BJ (cell line): ENCODE measurements at regions not wholly inside any gene's neighbourhood (a gene's known extent, or its start where the extent isn't known, plus 50 kb on each side); places are given as distances from the start of the nearest gene placed in this dataset.
A peak's percentile ranks its signal among the peaks of the same experiment; 100 is the strongest.

Source experiments
- CTCF ChIA-PET: fragments of 350-600 bp; formaldehyde crosslinking; extraction: SDS; loops from one replicate; lab custom pipeline; 2021; ENCODE audit warnings: antibody characterized with exemption, inconsistent platforms; lab: Yijun Ruan, JAX
- POLR2A ChIA-PET: fragments of 300-600 bp; sonication (Branson Sonifier 250); formaldehyde crosslinking; extraction: SDS; loops from one replicate; lab custom pipeline; 2021; ENCODE audit warnings: antibody characterized with exemption; lab: Charles Lee
- DNase-seq: peaks from one replicate; pipeline ENCODE4 v3.0.0-alpha.2; 2011; ENCODE audit warnings: low read depth
- H3K27me3 ChIP-seq: 2 replicates; pipeline ENCODE4 v1.6.0; 2011; ENCODE audit warnings: low read length; ENCODE audit not compliant: control insufficient read depth, insufficient read depth
- H3K36me3 ChIP-seq: 2 replicates; pipeline ENCODE4 v1.5.1; 2011; ENCODE audit warnings: low read length; ENCODE audit not compliant: control insufficient read depth, insufficient read depth
- H3K4me3 ChIP-seq: 2 replicates; pipeline ENCODE4 v1.5.1; 2011; ENCODE audit warnings: low read depth, mild to moderate bottlenecking, control low read depth, low read length
- CTCF ChIP-seq: IDR thresholded peaks from 2 replicates; pipeline ENCODE4 v1.5.1; 2011; ENCODE audit warnings: low read depth, mild to moderate bottlenecking, control low read depth, inconsistent platforms, low read length, moderate library complexity; ENCODE audit not compliant: insufficient read depth

- DNase-seq: no peak
- POLR2A ChIA-PET: no interaction called here
- CTCF ChIA-PET: interaction anchor here (0.7 kb wide), 1 partner anchor 132 kb away, joined by 3 read pairs; no protein-coding TSS in a partner anchor
- Histone ChIP-seq H3K4me3 (no peak overlapping the region), H3K27me3 (no peaks in the 10 kb centered on the region), H3K36me3 (no peaks in the 10 kb centered on the region)
- no peak for TF ChIP-seq CTCF
Observed at GRCh38 chr3:159453036-159453435, 535.6 kb upstream of the IL12A start.

GRCh38 chr3:159453945-159454344 is 534.7 kb upstream of the IL12A start:
- H3K4me3 ChIP-seq: no peak overlapping the region
- no peak for TF ChIP-seq CTCF
- H3K36me3 ChIP-seq: no peaks in the 10 kb centered on the region
- ChIA-PET POLR2A (no interaction called here), CTCF (interaction anchor here (0.6 kb wide), 1 partner anchor 654 kb away, joined by 3 read pairs; no protein-coding TSS in a partner anchor)
- DNase-seq: no peak
- no peaks in the 10 kb centered on the region for H3K27me3 ChIP-seq

GRCh38 chr3:159455741-159456181 is 532.9 kb upstream of the IL12A start:
- ChIA-PET POLR2A (no interaction called here), CTCF (no interaction called here)
- H3K27me3 ChIP-seq: no peaks in the 10 kb centered on the region
- no peak for TF ChIP-seq CTCF
- DNase-seq: peak; percentile 39
- no peak overlapping the region for H3K4me3 ChIP-seq
- no peaks in the 10 kb centered on the region for H3K36me3 ChIP-seq

GRCh38 chr3:159458010-159458409 is 530.6 kb upstream of the IL12A start:
- POLR2A ChIA-PET: interaction anchor here (0.6 to 0.7 kb wide), 2 partner anchors 57 to 307 kb away, joined by 3 to 5 read pairs; no protein-coding TSS in a partner anchor
- Histone ChIP-seq H3K27me3 (no peaks in the 10 kb centered on the region), H3K36me3 (no peaks in the 10 kb centered on the region), H3K4me3 (no peak overlapping the region)
- CTCF ChIA-PET: interaction anchor here (0.6 to 1.3 kb wide), 5 partner anchors 8 to 244 kb away, joined by 3 to 4 read pairs (median 3); no protein-coding TSS in a partner anchor
- TF ChIP-seq CTCF: no peak
- peak; percentile 92 for DNase-seq

- ChIA-PET POLR2A (interaction anchor here (0.6 kb wide), 1 partner anchor 920 kb away, joined by 3 read pairs; no protein-coding TSS in a partner anchor), CTCF (interaction anchor here (0.7 to 1.3 kb wide), 3 partner anchors 128 to 243 kb away, joined by 3 to 4 read pairs (median 3); no protein-coding TSS in a partner anchor)
- Histone ChIP-seq H3K4me3 (no peak overlapping the region), H3K36me3 (no peaks in the 10 kb centered on the region), H3K27me3 (no peaks in the 10 kb centered on the region)
- TF ChIP-seq CTCF: no peak
- no peak for DNase-seq
Observed at GRCh38 chr3:159458982-159459381, 529.7 kb upstream of the IL12A start.
